HCT116 (cell line): ENCODE measurements at regions not wholly inside any gene's neighbourhood (a gene's known extent, or its start where the extent isn't known, plus 50 kb on each side); places are given as distances from the start of the nearest gene placed in this dataset.

Source experiments
- ATAC-seq: fragments of 200-7000 bp; cut with Tn5 transposase; 2 replicates; pipeline ENCODE4 v1.9.1; 2020; ENCODE audit warnings: mild to moderate bottlenecking, moderate library complexity
- BruUV-seq: library from RNA; stranded (reverse); fragments of 400-500 nt; replicated peaks from 2 replicates; lab custom pipeline; 2021; lab: Mats Ljungman, UMichigan
- CTCF ChIA-PET: fragments of 300-600 bp; sonication (Branson Sonifier 250); formaldehyde crosslinking; loops from one replicate; lab custom pipeline; 2021; ENCODE audit warnings: antibody characterized with exemption; lab: Charles Lee
- POLR2A ChIA-PET: fragments of 300-600, 350-600 bp; sonication (Branson Sonifier 250); formaldehyde crosslinking; loops from one replicate; lab custom pipeline; 2021; ENCODE audit warnings: antibody characterized with exemption; lab: Charles Lee
- RAD21 ChIA-PET, 2 experiments: fragments of 300-600 bp; sonication (Branson Sonifier 250); formaldehyde crosslinking; loops; one replicate each; lab custom pipeline; 2023; ENCODE audit warnings: low total read pairs in 2 of 2; ENCODE audit not compliant: uncharacterized antibody in 2 of 2, unreplicated experiment in 2 of 2, low non-redundant PET in 1 of 2; lab: Charles Lee
- DNase-seq: peaks from one replicate; pipeline ENCODE4 v3.0.0-alpha.2; 2010; ENCODE audit warnings: low read depth, low spot score
- H2AFZ ChIP-seq: fragments of 200-600 bp; shearing (Covaris generic), sonication (generic); 2 replicates; pipeline ENCODE4 v1.6.1; 2017; ENCODE audit warnings: low read depth, mixed run types, mixed read lengths, antibody characterized with exemption, low read length; ENCODE audit not compliant: poor library complexity, severe bottlenecking
- H3K27ac ChIP-seq: 2 replicates; pipeline ENCODE4 v1.5.1; 2012; ENCODE audit warnings: low read depth, low read length
- H3K27me3 ChIP-seq: fragments of 200-600 bp; sonication (generic); 2 replicates; pipeline ENCODE4 v1.6.1; 2016; ENCODE audit warnings: mixed run types, low read length, mixed read lengths; ENCODE audit not compliant: insufficient read depth
- H3K36me3 ChIP-seq, 2 experiments: fragments of 200-500 bp in 1 of 2; fragments of 200-600 bp in 1 of 2; sonication (Bioruptor generic) in 1 of 2; sonication (generic) in 1 of 2; 2 replicates each; pipeline versions ENCODE4 v1.5.1 to v1.6.1; 2014 to 2016; ENCODE audit warnings: low read length in 2 of 2, inconsistent platforms in 1 of 2, mixed read lengths in 1 of 2, mixed run types in 1 of 2; ENCODE audit not compliant: insufficient read depth in 2 of 2, control insufficient read depth in 1 of 2
- H3K4me1 ChIP-seq, 2 experiments: fragments of 200-600 bp in 1 of 2; sonication (generic) in 1 of 2; 2 replicates each; pipeline versions ENCODE4 v1.5.1 to v1.6.1; 2012 to 2017; ENCODE audit warnings: low read length in 2 of 2, inconsistent platforms in 1 of 2, mild to moderate bottlenecking in 1 of 2, mixed read lengths in 1 of 2, mixed run types in 1 of 2, moderate library complexity in 1 of 2; ENCODE audit not compliant: insufficient read depth in 2 of 2, control insufficient read depth in 1 of 2
- H3K4me2 ChIP-seq: fragments of 200-600 bp; sonication (generic); 2 replicates; pipeline ENCODE4 v1.6.1; 2017; ENCODE audit warnings: mixed run types, low read length, mixed read lengths
- H3K4me3 ChIP-seq, 2 experiments: fragments of 200-600 bp in 1 of 2; sonication (generic) in 1 of 2; replicated peaks in 1 of 2; 2 replicates each; pipeline ENCODE4 v1.5.1; 2011 to 2016; ENCODE audit warnings: low read length in 2 of 2, control low read depth in 1 of 2, low read depth in 1 of 2, mild to moderate bottlenecking in 1 of 2, mixed read lengths in 1 of 2, mixed run types in 1 of 2
- H3K79me2 ChIP-seq: fragments of 200-600 bp; sonication (generic); 2 replicates; pipeline ENCODE4 v1.6.1; 2017; ENCODE audit warnings: mild to moderate bottlenecking, mixed run types, low read length, moderate library complexity, mixed read lengths; ENCODE audit not compliant: insufficient read depth
- H3K9ac ChIP-seq: fragments of 200-600 bp; sonication (generic); 2 replicates; pipeline ENCODE4 v1.6.1; 2016; ENCODE audit warnings: low read length, mixed read lengths
- H3K9me2 ChIP-seq: fragments of 200-600 bp; sonication (generic), shearing (Covaris generic); 2 replicates; pipeline ENCODE4 v1.6.1; 2017; ENCODE audit warnings: mixed run types, mild to moderate bottlenecking, moderate library complexity; ENCODE audit not compliant: insufficient read depth
- H3K9me3 ChIP-seq, 2 experiments: fragments of 200-500 bp in 1 of 2; fragments of 200-600 bp in 1 of 2; sonication (Bioruptor generic) in 1 of 2; sonication (generic) in 1 of 2; 2 replicates each; pipeline ENCODE4 v1.6.1; 2014 to 2017; ENCODE audit warnings: low read length in 2 of 2, mixed read lengths in 2 of 2, inconsistent platforms in 1 of 2, low read depth in 1 of 2, mild to moderate bottlenecking in 1 of 2, mixed run types in 1 of 2, moderate library complexity in 1 of 2; ENCODE audit not compliant: control insufficient read depth in 1 of 2, insufficient read depth in 1 of 2
- H4K20me1 ChIP-seq: fragments of 200-600 bp; sonication (generic), shearing (Covaris generic); 2 replicates; pipeline ENCODE4 v1.6.1; 2017; ENCODE audit warnings: mixed run types, mild to moderate bottlenecking, moderate library complexity; ENCODE audit not compliant: insufficient read depth
- ATF3 ChIP-seq: IDR thresholded peaks from 2 replicates; pipeline ENCODE4 v1.6.1; 2012
- CBX3 ChIP-seq: IDR thresholded peaks from 2 replicates; pipeline ENCODE4 v1.6.1; 2012; ENCODE audit warnings: low read depth
- CEBPB ChIP-seq: IDR thresholded peaks from 2 replicates; pipeline ENCODE4 v1.6.1; 2012; ENCODE audit warnings: low read depth
- EGR1 ChIP-seq: IDR thresholded peaks from 2 replicates; pipeline ENCODE4 v1.6.1; 2012; ENCODE audit warnings: low read depth
- ELF1 ChIP-seq: IDR thresholded peaks from 2 replicates; pipeline ENCODE4 v1.6.1; 2012; ENCODE audit warnings: low read depth, borderline replicate concordance
- EZH2 ChIP-seq: fragments of 200-600 bp; sonication (generic); IDR thresholded peaks from 2 replicates; pipeline ENCODE4 v1.6.1; 2017; ENCODE audit warnings: antibody characterized with exemption, mixed run types
- EZH2phosphoT487 ChIP-seq: fragments of 200-600 bp; IDR thresholded peaks from 2 replicates; pipeline ENCODE4 v1.6.1; 2018; ENCODE audit warnings: antibody characterized with exemption, borderline replicate concordance
- FOSL1 ChIP-seq: IDR thresholded peaks from 2 replicates; pipeline ENCODE4 v1.6.1; 2012; ENCODE audit warnings: low read depth
- POLR2A ChIP-seq: IDR thresholded peaks from 2 replicates; pipeline ENCODE4 v1.7.0; 2011; ENCODE audit warnings: borderline replicate concordance; ENCODE audit not compliant: insufficient read depth, insufficient read length; ENCODE audit errors: extremely low read depth
- RAD21 ChIP-seq: IDR thresholded peaks from 2 replicates; pipeline ENCODE4 v1.6.1; 2012; ENCODE audit warnings: low read depth, mild to moderate bottlenecking
- SP1 ChIP-seq: IDR thresholded peaks from 2 replicates; pipeline ENCODE4 v1.6.1; 2012; ENCODE audit warnings: low read depth
- SRF ChIP-seq: IDR thresholded peaks from 2 replicates; pipeline ENCODE4 v1.6.1; 2012; ENCODE audit warnings: low read depth
- TCF7L2 ChIP-seq: IDR thresholded peaks from 2 replicates; pipeline ENCODE4 v1.7.0; 2011; ENCODE audit warnings: borderline replicate concordance, inconsistent platforms; ENCODE audit not compliant: insufficient read depth, insufficient read length; ENCODE audit errors: extremely low read depth
- ZFX ChIP-seq: fragments of 450-650 bp; IDR thresholded peaks from 2 replicates; pipeline ENCODE4 v1.6.1; 2017
- ZNF274 ChIP-seq: fragments of 200-500 bp; sonication (Bioruptor generic); IDR thresholded peaks from 2 replicates; pipeline ENCODE4 v1.6.1; 2014; ENCODE audit warnings: mild to moderate bottlenecking, low read depth, low read length, inconsistent platforms
- intact Hi-C: fragments of 100-400 bp; cut with micrococcal nuclease; formaldehyde crosslinking; loops from 2 replicates; pipeline ENCODE4 v1.10.0; 2022
- TF ChIP-seq, protein P1 (sequence below): IDR thresholded peaks from 2 replicates; pipeline ENCODE4 v1.6.1; 2012; ENCODE audit warnings: low read depth
- TF ChIP-seq, protein P2 (sequence below): IDR thresholded peaks from 2 replicates; pipeline ENCODE4 v1.6.1; 2012
- TF ChIP-seq, protein P3 (sequence below), 3 experiments: fragments of 200-600 bp in 1 of 3; sonication (generic) in 1 of 3; IDR thresholded peaks in 2 of 3; conservative IDR thresholded peaks in 1 of 3; 2 replicates each; pipeline ENCODE4 v1.5.1; 2012 to 2017; ENCODE audit warnings: low read depth in 2 of 3, low read length in 2 of 3, antibody characterized with exemption in 1 of 3, borderline replicate concordance in 1 of 3, control low read depth in 1 of 3, mild to moderate bottlenecking in 1 of 3, mixed read lengths in 1 of 3, mixed run types in 1 of 3, moderate library complexity in 1 of 3; ENCODE audit not compliant: insufficient read depth in 1 of 3

DNA sequence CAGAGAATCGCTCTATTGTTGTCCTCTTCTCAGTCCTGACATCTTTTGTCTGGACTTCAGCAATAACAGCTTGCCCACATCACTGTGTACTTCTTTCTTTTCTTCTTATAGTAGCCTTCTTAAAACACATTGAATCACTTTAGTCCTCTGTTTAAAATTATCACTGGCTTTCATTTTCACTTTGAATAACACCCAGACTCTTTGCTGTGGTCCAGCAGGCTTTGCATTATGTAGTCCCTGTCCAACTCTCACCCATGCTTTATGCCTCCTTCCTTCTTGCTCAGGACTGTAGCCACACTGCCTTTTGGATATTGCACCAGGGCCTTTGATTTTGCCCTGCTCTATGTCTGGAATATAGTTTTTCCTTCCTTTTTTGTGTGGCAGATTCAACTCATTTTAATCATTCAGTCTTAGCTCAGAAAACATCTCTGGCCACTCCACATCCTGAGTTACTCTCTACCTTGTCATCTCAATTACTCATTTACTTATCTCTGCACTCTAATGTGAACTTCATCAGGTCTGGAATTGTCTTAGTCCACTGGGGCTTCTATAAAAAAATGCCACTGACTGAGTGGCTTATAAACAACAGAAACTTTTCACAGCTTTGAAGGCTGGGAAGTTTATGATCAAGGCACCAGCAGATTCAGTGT lies 168.2 kb downstream of the C4orf33 start:
- no peak overlapping the region for H3K9ac ChIP-seq
- no peaks in the 10 kb centered on the region for H3K4me1 ChIP-seq
- H2AFZ ChIP-seq = no peak overlapping the region
- H3K9me3 ChIP-seq = no peaks in the 10 kb centered on the region
- no peaks in the 10 kb centered on the region for H3K36me3 ChIP-seq
- ChIA-PET RAD21 (no interaction called here), CTCF (no interaction called here), POLR2A (no interaction called here)
- DNase-seq (no peak), ATAC-seq (no peak)
- intact Hi-C loops = no loop called here
- H4K20me1 ChIP-seq = no peaks in the 10 kb centered on the region
- H3K27ac ChIP-seq = no peak overlapping the region
- H3K4me2 ChIP-seq = no peak overlapping the region
- BruUV-seq = no TSS peak
- no peaks in the 10 kb centered on the region for H3K27me3 ChIP-seq
- no peak overlapping the region for H3K4me3 ChIP-seq
- TF ChIP-seq, protein P1, sequence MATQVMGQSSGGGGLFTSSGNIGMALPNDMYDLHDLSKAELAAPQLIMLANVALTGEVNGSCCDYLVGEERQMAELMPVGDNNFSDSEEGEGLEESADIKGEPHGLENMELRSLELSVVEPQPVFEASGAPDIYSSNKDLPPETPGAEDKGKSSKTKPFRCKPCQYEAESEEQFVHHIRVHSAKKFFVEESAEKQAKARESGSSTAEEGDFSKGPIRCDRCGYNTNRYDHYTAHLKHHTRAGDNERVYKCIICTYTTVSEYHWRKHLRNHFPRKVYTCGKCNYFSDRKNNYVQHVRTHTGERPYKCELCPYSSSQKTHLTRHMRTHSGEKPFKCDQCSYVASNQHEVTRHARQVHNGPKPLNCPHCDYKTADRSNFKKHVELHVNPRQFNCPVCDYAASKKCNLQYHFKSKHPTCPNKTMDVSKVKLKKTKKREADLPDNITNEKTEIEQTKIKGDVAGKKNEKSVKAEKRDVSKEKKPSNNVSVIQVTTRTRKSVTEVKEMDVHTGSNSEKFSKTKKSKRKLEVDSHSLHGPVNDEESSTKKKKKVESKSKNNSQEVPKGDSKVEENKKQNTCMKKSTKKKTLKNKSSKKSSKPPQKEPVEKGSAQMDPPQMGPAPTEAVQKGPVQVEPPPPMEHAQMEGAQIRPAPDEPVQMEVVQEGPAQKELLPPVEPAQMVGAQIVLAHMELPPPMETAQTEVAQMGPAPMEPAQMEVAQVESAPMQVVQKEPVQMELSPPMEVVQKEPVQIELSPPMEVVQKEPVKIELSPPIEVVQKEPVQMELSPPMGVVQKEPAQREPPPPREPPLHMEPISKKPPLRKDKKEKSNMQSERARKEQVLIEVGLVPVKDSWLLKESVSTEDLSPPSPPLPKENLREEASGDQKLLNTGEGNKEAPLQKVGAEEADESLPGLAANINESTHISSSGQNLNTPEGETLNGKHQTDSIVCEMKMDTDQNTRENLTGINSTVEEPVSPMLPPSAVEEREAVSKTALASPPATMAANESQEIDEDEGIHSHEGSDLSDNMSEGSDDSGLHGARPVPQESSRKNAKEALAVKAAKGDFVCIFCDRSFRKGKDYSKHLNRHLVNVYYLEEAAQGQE = no peak
- TF ChIP-seq, protein P2, sequence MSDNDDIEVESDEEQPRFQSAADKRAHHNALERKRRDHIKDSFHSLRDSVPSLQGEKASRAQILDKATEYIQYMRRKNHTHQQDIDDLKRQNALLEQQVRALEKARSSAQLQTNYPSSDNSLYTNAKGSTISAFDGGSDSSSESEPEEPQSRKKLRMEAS = no peak
- no peak for TF ChIP-seq RAD21
- TF ChIP-seq ZFX = no peak
- TF ChIP-seq, protein P3, sequence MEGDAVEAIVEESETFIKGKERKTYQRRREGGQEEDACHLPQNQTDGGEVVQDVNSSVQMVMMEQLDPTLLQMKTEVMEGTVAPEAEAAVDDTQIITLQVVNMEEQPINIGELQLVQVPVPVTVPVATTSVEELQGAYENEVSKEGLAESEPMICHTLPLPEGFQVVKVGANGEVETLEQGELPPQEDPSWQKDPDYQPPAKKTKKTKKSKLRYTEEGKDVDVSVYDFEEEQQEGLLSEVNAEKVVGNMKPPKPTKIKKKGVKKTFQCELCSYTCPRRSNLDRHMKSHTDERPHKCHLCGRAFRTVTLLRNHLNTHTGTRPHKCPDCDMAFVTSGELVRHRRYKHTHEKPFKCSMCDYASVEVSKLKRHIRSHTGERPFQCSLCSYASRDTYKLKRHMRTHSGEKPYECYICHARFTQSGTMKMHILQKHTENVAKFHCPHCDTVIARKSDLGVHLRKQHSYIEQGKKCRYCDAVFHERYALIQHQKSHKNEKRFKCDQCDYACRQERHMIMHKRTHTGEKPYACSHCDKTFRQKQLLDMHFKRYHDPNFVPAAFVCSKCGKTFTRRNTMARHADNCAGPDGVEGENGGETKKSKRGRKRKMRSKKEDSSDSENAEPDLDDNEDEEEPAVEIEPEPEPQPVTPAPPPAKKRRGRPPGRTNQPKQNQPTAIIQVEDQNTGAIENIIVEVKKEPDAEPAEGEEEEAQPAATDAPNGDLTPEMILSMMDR (IDR thresholded peaks at IDR 0.05 in 2 of 3, conservative IDR thresholded peaks at IDR 0.05 in 1 of 3; ENCODE audit: borderline replicate concordance in 1 of 3, insufficient read depth in 1 of 3, low read depth in 2 of 3, low read length in 2 of 3) = no peak
- no peak for TF ChIP-seq CBX3
- no peak for TF ChIP-seq CEBPB
- no peak for TF ChIP-seq SP1
- TF ChIP-seq ELF1 = no peak
- no peak for TF ChIP-seq ZNF274
- TF ChIP-seq EGR1 = no peak
- no peak for TF ChIP-seq EZH2
- TF ChIP-seq ATF3 = no peak
- no peak for TF ChIP-seq EZH2phosphoT487
- TF ChIP-seq SRF = no peak
- TF ChIP-seq POLR2A = no peak
- no peak for TF ChIP-seq TCF7L2
- TF ChIP-seq FOSL1 = no peak
- no peaks in the 10 kb centered on the region for H3K79me2 ChIP-seq
- no peaks in the 10 kb centered on the region for H3K9me2 ChIP-seq
